GM18517 (cell line): ENCODE measurements at regions not wholly inside any gene's neighbourhood (a gene's known extent, or its start where the extent isn't known, plus 50 kb on each side); places are given as distances from the start of the nearest gene placed in this dataset.

Experiments
- ATAC-seq: cut with Tn5 transposase; IDR thresholded peaks from one replicate; pipeline ENCODE4 v1.9.1; 2021; ENCODE audit warnings: mild to moderate bottlenecking, moderate library complexity; ENCODE audit not compliant: unreplicated experiment

- ATAC-seq, result no peak
Observed at GRCh38 chr5:56595566-56595965, 219.8 kb upstream of the MAP3K1 start.

- no peak for ATAC-seq
Observed at GRCh38 chr5:56594792-56595191, 220.6 kb upstream of the MAP3K1 start.

GRCh38 chr5:56591081-56591480 is 224.3 kb upstream of the MAP3K1 start:
- ATAC-seq, result no peak

- peak; percentile 2 for ATAC-seq
Observed at GRCh38 chr5:56589481-56589860, 225.9 kb upstream of the MAP3K1 start.

GRCh38 chr5:56588636-56589480 is 226.5 kb upstream of the MAP3K1 start:
- peak; percentile 99 for ATAC-seq

GRCh38 chr5:56588131-56588487 is 227.2 kb upstream of the MAP3K1 start:
- ATAC-seq, result no peak

GRCh38 chr5:56587381-56588130 is 227.8 kb upstream of the MAP3K1 start:
- no peak for ATAC-seq

- no peak for ATAC-seq
Observed at GRCh38 chr5:56585999-56586691, 229.2 kb upstream of the MAP3K1 start.

- ATAC-seq, result no peak
Observed at GRCh38 chr5:56585461-56585860, 229.9 kb upstream of the MAP3K1 start.

- ATAC-seq, result no peak
Observed at GRCh38 chr5:56581426-56581825, 233.9 kb upstream of the MAP3K1 start.

GRCh38 chr5:56580864-56581263 is 234.5 kb upstream of the MAP3K1 start:
- ATAC-seq, result no peak

GRCh38 chr5:56575821-56576220 is 239.5 kb upstream of the MAP3K1 start:
- no peak for ATAC-seq

- ATAC-seq, result no peak
Observed at GRCh38 chr5:56574778-56575177, 240.6 kb upstream of the MAP3K1 start.

GRCh38 chr5:56569566-56569965 is 245.8 kb upstream of the MAP3K1 start:
- no peak for ATAC-seq

- ATAC-seq, result no peak
Observed at GRCh38 chr5:56569076-56569475, 246.3 kb upstream of the MAP3K1 start.

- ATAC-seq, result no peak
Observed at GRCh38 chr5:56567278-56567677, 248.1 kb upstream of the MAP3K1 start.

- no peak for ATAC-seq
Observed at GRCh38 chr5:56566374-56567249, 248.7 kb upstream of the MAP3K1 start.

- ATAC-seq, result peak; percentile 72
Observed at GRCh38 chr5:56565644-56566043, 249.7 kb upstream of the MAP3K1 start.

GRCh38 chr5:56565283-56565615 is 250.1 kb upstream of the MAP3K1 start:
- no peak for ATAC-seq

- no peak for ATAC-seq
Observed at GRCh38 chr5:56564541-56565282, 250.6 kb upstream of the MAP3K1 start.
